ENCODE measurements at regions not wholly inside any gene's neighbourhood (a gene's known extent, or its start where the extent isn't known, plus 50 kb on each side); places are given as distances from the start of the nearest gene placed in this dataset.
"Not testable (repeated sequence)": the region's sequence is repeated elsewhere in the genome, so short reads cannot be mapped to it uniquely, and the experiment has no call there.

DNA sequence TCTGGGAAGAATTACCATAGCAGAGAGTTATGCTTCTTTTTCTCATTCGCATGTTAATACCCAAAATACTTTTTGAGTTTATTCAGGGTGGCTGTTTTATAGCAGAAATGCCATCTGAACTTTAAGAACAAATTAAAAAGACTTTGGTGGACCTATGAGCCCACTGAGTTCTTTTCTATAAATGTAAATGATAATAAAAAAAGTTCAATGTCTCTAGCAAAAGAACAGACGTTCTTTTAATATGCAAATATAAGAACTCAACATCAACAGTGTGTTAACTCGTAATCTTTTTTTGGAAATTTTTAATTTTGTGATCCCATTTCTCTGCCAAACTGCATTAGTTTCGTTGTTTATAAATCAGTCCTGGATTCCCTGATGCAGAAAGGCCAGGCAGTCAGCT, 1283.0 kb upstream of the NUDT12 start:
- DNase-seq: no peak
- intact Hi-C loops (cut with DNase I): no loop called here

DNA sequence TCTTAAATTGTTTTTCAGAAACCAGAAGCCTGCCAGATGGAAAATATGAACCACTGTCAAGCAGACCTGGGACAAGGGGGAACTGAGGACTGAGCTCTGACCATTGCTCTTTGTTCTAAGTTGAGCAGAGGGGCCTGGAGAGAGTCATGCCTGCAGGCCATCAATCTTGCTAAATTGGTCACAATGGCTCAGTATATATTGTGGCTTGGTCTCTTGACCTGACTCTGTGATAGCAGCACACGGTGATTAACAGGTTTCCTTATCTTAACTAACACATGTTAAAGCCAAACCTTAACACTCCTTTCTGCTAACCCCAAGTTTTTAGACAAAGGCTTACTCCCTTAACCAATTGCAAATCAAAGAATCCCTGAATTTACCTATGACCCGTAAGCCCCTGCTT, 1281.2 kb upstream of the NUDT12 start:
- no peaks in the 10 kb centered on the region for H3K9me3 ChIP-seq (ENCODE audit: control insufficient read depth in 2 of 3, insufficient read depth in 1 of 3, low read length in 3 of 3)
- H3K27ac ChIP-seq (ENCODE audit: low read depth in 2 of 2, low read length in 2 of 2): no peak overlapping the region
- H3K9ac ChIP-seq (ENCODE audit: low read length in 3 of 3): no peak overlapping the region
- no peak overlapping the region for H3K4me3 ChIP-seq (ENCODE audit: low read length in 3 of 3)
- intact Hi-C loops (cut with DNase I): no loop called here
- FAIRE-seq (no peak), DNase-seq (no peak)
- H3K36me3 ChIP-seq (ENCODE audit: control insufficient read depth in 2 of 3, insufficient read depth in 3 of 3, low read length in 3 of 3): no peaks in the 10 kb centered on the region
- no peaks in the 10 kb centered on the region for H3K27me3 ChIP-seq (ENCODE audit: control insufficient read depth, insufficient read depth, low read length)
- H3K4me1 ChIP-seq (ENCODE audit: control insufficient read depth in 2 of 3, insufficient read depth in 2 of 3, low read depth in 1 of 3, low read length in 3 of 3): no peaks in the 10 kb centered on the region
- TF ChIP-seq, protein P1, sequence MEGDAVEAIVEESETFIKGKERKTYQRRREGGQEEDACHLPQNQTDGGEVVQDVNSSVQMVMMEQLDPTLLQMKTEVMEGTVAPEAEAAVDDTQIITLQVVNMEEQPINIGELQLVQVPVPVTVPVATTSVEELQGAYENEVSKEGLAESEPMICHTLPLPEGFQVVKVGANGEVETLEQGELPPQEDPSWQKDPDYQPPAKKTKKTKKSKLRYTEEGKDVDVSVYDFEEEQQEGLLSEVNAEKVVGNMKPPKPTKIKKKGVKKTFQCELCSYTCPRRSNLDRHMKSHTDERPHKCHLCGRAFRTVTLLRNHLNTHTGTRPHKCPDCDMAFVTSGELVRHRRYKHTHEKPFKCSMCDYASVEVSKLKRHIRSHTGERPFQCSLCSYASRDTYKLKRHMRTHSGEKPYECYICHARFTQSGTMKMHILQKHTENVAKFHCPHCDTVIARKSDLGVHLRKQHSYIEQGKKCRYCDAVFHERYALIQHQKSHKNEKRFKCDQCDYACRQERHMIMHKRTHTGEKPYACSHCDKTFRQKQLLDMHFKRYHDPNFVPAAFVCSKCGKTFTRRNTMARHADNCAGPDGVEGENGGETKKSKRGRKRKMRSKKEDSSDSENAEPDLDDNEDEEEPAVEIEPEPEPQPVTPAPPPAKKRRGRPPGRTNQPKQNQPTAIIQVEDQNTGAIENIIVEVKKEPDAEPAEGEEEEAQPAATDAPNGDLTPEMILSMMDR (IDR thresholded peaks at IDR 0.05; ENCODE audit: borderline replicate concordance, extremely low read depth, insufficient read depth): no peak

More for the DNA sequence above, 1283.0 kb upstream of the NUDT12 start:
- no peak overlapping the region for H3K9ac ChIP-seq (ENCODE audit: low read length in 3 of 3)
- H3K27ac ChIP-seq (ENCODE audit: low read depth in 2 of 2, low read length in 2 of 2): no peak overlapping the region
- H3K4me1 ChIP-seq (ENCODE audit: control insufficient read depth in 2 of 3, insufficient read depth in 2 of 3, low read depth in 1 of 3, low read length in 3 of 3): no peaks in the 10 kb centered on the region
- TF ChIP-seq, protein P1 (IDR thresholded peaks at IDR 0.05; ENCODE audit: borderline replicate concordance, extremely low read depth, insufficient read depth): no peak
- FAIRE-seq: no peak
- no peaks in the 10 kb centered on the region for H3K9me3 ChIP-seq (ENCODE audit: control insufficient read depth in 2 of 3, insufficient read depth in 1 of 3, low read length in 3 of 3)
- H3K27me3 ChIP-seq (ENCODE audit: control insufficient read depth, insufficient read depth, low read length): no peaks in the 10 kb centered on the region
- H3K36me3 ChIP-seq (ENCODE audit: control insufficient read depth in 2 of 3, insufficient read depth in 3 of 3, low read length in 3 of 3): no peaks in the 10 kb centered on the region
- no peak overlapping the region for H3K4me3 ChIP-seq (ENCODE audit: low read length in 3 of 3)

DNA sequence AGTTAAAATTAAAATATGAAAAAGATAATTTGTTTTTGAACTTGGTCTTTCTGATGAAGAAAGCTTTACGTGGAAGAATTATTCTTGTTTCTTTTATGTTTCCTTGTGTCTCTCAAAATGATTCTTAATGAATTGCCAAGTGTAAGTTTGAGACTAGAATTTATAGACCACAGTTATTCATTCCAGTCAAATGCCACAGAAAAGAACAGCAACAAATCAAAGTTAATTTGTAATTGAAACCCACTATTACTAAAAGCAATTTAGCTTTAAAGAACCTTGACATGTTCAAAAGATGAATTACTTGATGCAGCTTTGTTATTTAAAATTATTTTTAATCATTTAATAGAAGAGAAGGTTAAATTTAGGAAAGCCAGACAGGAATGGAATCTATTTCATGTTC, 1277.7 kb upstream of the NUDT12 start:
- no peak overlapping the region for H3K4me3 ChIP-seq (ENCODE audit: low read length in 3 of 3)
- intact Hi-C loops (cut with DNase I): no loop called here
- FAIRE-seq (peak; percentile 33), DNase-seq (no peak)
- no peaks in the 10 kb centered on the region for H3K36me3 ChIP-seq (ENCODE audit: control insufficient read depth in 2 of 3, insufficient read depth in 3 of 3, low read length in 3 of 3)
- TF ChIP-seq, protein P1 (IDR thresholded peaks at IDR 0.05; ENCODE audit: borderline replicate concordance, extremely low read depth, insufficient read depth): no peak
- H3K27ac ChIP-seq (ENCODE audit: low read depth in 2 of 2, low read length in 2 of 2): no peak overlapping the region
- H3K27me3 ChIP-seq (ENCODE audit: control insufficient read depth, insufficient read depth, low read length): no peaks in the 10 kb centered on the region
- no peaks in the 10 kb centered on the region for H3K9me3 ChIP-seq (ENCODE audit: control insufficient read depth in 2 of 3, insufficient read depth in 1 of 3, low read length in 3 of 3)
- no peak overlapping the region for H3K9ac ChIP-seq (ENCODE audit: low read length in 3 of 3)
- no peaks in the 10 kb centered on the region for H3K4me1 ChIP-seq (ENCODE audit: control insufficient read depth in 2 of 3, insufficient read depth in 2 of 3, low read depth in 1 of 3, low read length in 3 of 3)

DNA sequence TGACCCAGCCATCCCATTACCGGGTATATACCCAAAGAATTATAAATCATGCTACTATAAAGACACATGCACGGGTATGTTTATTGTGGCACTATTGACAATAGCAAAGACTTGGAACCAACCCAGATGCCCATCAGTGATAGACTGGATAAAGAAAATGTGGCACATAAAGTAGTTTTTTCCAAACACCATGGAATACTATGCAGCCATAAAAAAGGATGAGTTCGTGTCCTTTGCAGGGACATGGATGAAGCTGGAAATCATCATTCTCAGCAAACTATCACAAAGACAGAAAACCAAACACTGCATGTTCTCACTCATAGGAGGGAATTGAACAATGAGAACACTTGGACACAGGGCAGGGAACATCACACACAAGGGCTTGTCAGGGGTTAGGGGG, 1268.9 kb upstream of the NUDT12 start:
- H3K4me1 ChIP-seq (ENCODE audit: control insufficient read depth in 2 of 3, insufficient read depth in 2 of 3, low read depth in 1 of 3, low read length in 3 of 3); H3K36me3 ChIP-seq (ENCODE audit: control insufficient read depth in 2 of 3, insufficient read depth in 3 of 3, low read length in 3 of 3); H3K9me3 ChIP-seq (ENCODE audit: control insufficient read depth in 2 of 3, insufficient read depth in 1 of 3, low read length in 3 of 3); intact Hi-C loops (cut with DNase I); DNase-seq; H3K27me3 ChIP-seq (ENCODE audit: control insufficient read depth, insufficient read depth, low read length); FAIRE-seq; H3K4me3 ChIP-seq (ENCODE audit: low read length in 3 of 3); H3K9ac ChIP-seq (ENCODE audit: low read length in 3 of 3); H3K27ac ChIP-seq (ENCODE audit: low read depth in 2 of 2, low read length in 2 of 2): not testable (repeated sequence)
